ENCODE measurements at regions not wholly inside any gene's neighbourhood (a gene's known extent, or its start where the extent isn't known, plus 50 kb on each side); places are given as distances from the start of the nearest gene placed in this dataset.

DNA sequence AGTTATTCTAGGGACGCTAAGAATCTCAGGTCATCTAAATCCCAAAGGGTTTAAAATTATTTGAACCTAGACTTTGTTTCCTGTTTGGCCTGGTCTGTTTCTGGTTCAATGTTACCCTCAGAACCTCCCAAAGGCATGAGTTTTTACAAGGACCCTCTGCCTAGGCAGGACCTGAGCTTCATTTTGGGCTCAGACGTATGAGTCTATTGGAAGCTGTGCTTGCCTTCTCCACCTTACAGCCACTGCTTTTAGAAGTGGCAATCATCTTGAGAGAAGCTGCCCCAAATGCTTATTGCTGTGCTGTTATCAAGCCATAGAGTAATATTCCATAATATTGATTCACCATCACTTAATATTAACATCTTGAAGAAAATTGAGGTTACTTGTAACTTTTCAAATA, 510.4 kb downstream of the TLE4 start:
- DNase-seq (ENCODE audit: low read depth, low spot score) (no peak), ATAC-seq (no peak)
- TF ChIP-seq, protein P1, sequence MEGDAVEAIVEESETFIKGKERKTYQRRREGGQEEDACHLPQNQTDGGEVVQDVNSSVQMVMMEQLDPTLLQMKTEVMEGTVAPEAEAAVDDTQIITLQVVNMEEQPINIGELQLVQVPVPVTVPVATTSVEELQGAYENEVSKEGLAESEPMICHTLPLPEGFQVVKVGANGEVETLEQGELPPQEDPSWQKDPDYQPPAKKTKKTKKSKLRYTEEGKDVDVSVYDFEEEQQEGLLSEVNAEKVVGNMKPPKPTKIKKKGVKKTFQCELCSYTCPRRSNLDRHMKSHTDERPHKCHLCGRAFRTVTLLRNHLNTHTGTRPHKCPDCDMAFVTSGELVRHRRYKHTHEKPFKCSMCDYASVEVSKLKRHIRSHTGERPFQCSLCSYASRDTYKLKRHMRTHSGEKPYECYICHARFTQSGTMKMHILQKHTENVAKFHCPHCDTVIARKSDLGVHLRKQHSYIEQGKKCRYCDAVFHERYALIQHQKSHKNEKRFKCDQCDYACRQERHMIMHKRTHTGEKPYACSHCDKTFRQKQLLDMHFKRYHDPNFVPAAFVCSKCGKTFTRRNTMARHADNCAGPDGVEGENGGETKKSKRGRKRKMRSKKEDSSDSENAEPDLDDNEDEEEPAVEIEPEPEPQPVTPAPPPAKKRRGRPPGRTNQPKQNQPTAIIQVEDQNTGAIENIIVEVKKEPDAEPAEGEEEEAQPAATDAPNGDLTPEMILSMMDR (IDR thresholded peaks at IDR 0.05): no peak
- TF ChIP-seq, protein P2, sequence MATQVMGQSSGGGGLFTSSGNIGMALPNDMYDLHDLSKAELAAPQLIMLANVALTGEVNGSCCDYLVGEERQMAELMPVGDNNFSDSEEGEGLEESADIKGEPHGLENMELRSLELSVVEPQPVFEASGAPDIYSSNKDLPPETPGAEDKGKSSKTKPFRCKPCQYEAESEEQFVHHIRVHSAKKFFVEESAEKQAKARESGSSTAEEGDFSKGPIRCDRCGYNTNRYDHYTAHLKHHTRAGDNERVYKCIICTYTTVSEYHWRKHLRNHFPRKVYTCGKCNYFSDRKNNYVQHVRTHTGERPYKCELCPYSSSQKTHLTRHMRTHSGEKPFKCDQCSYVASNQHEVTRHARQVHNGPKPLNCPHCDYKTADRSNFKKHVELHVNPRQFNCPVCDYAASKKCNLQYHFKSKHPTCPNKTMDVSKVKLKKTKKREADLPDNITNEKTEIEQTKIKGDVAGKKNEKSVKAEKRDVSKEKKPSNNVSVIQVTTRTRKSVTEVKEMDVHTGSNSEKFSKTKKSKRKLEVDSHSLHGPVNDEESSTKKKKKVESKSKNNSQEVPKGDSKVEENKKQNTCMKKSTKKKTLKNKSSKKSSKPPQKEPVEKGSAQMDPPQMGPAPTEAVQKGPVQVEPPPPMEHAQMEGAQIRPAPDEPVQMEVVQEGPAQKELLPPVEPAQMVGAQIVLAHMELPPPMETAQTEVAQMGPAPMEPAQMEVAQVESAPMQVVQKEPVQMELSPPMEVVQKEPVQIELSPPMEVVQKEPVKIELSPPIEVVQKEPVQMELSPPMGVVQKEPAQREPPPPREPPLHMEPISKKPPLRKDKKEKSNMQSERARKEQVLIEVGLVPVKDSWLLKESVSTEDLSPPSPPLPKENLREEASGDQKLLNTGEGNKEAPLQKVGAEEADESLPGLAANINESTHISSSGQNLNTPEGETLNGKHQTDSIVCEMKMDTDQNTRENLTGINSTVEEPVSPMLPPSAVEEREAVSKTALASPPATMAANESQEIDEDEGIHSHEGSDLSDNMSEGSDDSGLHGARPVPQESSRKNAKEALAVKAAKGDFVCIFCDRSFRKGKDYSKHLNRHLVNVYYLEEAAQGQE (IDR thresholded peaks at IDR 0.05; ENCODE audit: insufficient read depth in 1 of 2, low read depth in 2 of 2, low read length in 1 of 2): no peak
- TF ChIP-seq SIN3A (IDR thresholded peaks at IDR 0.05; ENCODE audit: borderline replicate concordance, insufficient read depth, low read depth, low read length): no peak
- no peak for TF ChIP-seq POLR2AphosphoS5 (IDR thresholded peaks at IDR 0.05; ENCODE audit: low read depth, low read length)
- TF ChIP-seq TCF7L2 (IDR thresholded peaks at IDR 0.05; ENCODE audit: low read depth, low read length): no peak
- H3K9me3 ChIP-seq (ENCODE audit: control insufficient read depth, insufficient read depth, low read depth, low read length): no peaks in the 10 kb centered on the region
- in situ Hi-C loops (cut with HindIII; ENCODE audit: low pct_unique_long_range_greater_than_20kb, low sequenced_read_pairs): no loop called here
- H3K4me3 ChIP-seq (ENCODE audit: low read depth in 2 of 2, low read length in 2 of 2): no peak overlapping the region
- CTCF ChIA-PET: no interaction called here
- H3K27ac ChIP-seq (ENCODE audit: low read length): no peak overlapping the region
- POLR2A ChIA-PET: no interaction called here
- H3K36me3 ChIP-seq (ENCODE audit: control insufficient read depth, insufficient read depth, low read length): no peaks in the 10 kb centered on the region
- H3K4me1 ChIP-seq (ENCODE audit: control insufficient read depth, insufficient read depth, low read length): no peaks in the 10 kb centered on the region
- intact Hi-C loops (cut with micrococcal nuclease; ENCODE audit: unreplicated experiment): no loop called here
- H3K27me3 ChIP-seq (ENCODE audit: control insufficient read depth, insufficient read depth, low read length): no peaks in the 10 kb centered on the region
- BruUV-seq (replicated peaks): no TSS peak

DNA sequence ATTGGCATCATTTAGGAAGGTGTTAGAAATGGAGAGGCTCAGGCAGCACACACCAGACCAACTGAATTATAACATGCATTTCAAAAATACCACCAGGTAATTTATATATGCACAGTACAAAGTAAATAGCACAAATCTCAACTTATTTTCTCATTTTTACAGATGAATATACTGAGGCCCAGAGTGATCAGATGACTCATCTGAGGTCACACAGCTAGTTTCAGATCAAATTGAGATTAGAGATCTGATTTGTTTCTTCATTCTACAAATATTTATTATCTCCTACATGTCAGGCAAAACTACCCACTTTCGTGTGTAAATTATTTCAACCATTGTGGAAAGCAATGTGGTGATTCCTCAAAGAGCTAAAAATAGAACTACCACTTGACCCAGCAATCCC, 507.1 kb downstream of the TLE4 start:
- TF ChIP-seq TCF7L2 (IDR thresholded peaks at IDR 0.05; ENCODE audit: low read depth, low read length) (no peak), POLR2AphosphoS5 (IDR thresholded peaks at IDR 0.05; ENCODE audit: low read depth, low read length) (no peak), SIN3A (IDR thresholded peaks at IDR 0.05; ENCODE audit: borderline replicate concordance, insufficient read depth, low read depth, low read length) (no peak)
- TF ChIP-seq, protein P2 (IDR thresholded peaks at IDR 0.05; ENCODE audit: insufficient read depth in 1 of 2, low read depth in 2 of 2, low read length in 1 of 2): no peak
- TF ChIP-seq, protein P1 (IDR thresholded peaks at IDR 0.05): no peak
- no peaks in the 10 kb centered on the region for H3K36me3 ChIP-seq (ENCODE audit: control insufficient read depth, insufficient read depth, low read length)
- POLR2A ChIA-PET: no interaction called here
- no peak for ATAC-seq
- no peaks in the 10 kb centered on the region for H3K27me3 ChIP-seq (ENCODE audit: control insufficient read depth, insufficient read depth, low read length)
- H3K4me3 ChIP-seq (ENCODE audit: low read depth in 2 of 2, low read length in 2 of 2): no peak overlapping the region
- CTCF ChIA-PET: no interaction called here
- no peaks in the 10 kb centered on the region for H3K9me3 ChIP-seq (ENCODE audit: control insufficient read depth, insufficient read depth, low read depth, low read length)
- no TSS peak for BruUV-seq (replicated peaks)
- H3K4me1 ChIP-seq (ENCODE audit: control insufficient read depth, insufficient read depth, low read length): no peaks in the 10 kb centered on the region
- in situ Hi-C loops (cut with HindIII; ENCODE audit: low pct_unique_long_range_greater_than_20kb, low sequenced_read_pairs) (no loop called here), intact Hi-C loops (cut with micrococcal nuclease; ENCODE audit: unreplicated experiment) (no loop called here)
- no peak overlapping the region for H3K27ac ChIP-seq (ENCODE audit: low read length)
- no peak for DNase-seq (ENCODE audit: low read depth, low spot score)

Data from Panc1 (cell line).